WERI-Rb-1 (cell line): ENCODE measurements at regions not wholly inside any gene's neighbourhood (a gene's known extent, or its start where the extent isn't known, plus 50 kb on each side); places are given as distances from the start of the nearest gene placed in this dataset.

Experiments
- DNase-seq: peaks from one replicate; pipeline ENCODE4 v3.0.0-alpha.2; 2020
- H3K27ac ChIP-seq: fragments of 250-450 bp; sonication (Bioruptor Pico); 2 replicates; pipeline ENCODE4 v1.5.1; 2020; ENCODE audit warnings: mild to moderate bottlenecking, moderate library complexity
- H3K27me3 ChIP-seq: fragments of 250-450 bp; sonication (Bioruptor Pico); 2 replicates; pipeline ENCODE4 v1.5.1; 2021; ENCODE audit warnings: mild to moderate bottlenecking, low read depth, moderate library complexity; ENCODE audit not compliant: insufficient read depth, severe bottlenecking
- H3K36me3 ChIP-seq: fragments of 250-450 bp; sonication (Bioruptor Pico); 2 replicates; pipeline ENCODE4 v1.5.1; 2020; ENCODE audit warnings: mild to moderate bottlenecking, moderate library complexity
- H3K4me3 ChIP-seq: 2 replicates; pipeline ENCODE4 v1.5.1; 2011; ENCODE audit warnings: low read depth, mild to moderate bottlenecking, control low read depth, low read length
- H3K9me3 ChIP-seq: fragments of 250-450 bp; sonication (Bioruptor Pico); 2 replicates; pipeline ENCODE4 v1.5.1; 2021; ENCODE audit warnings: mild to moderate bottlenecking, moderate library complexity; ENCODE audit not compliant: severe bottlenecking
- TF ChIP-seq, protein P1 (sequence below): IDR thresholded peaks from 2 replicates; pipeline ENCODE4 v1.5.1; 2011; ENCODE audit warnings: low read depth, mild to moderate bottlenecking, control low read depth, inconsistent platforms, low read length

DNA sequence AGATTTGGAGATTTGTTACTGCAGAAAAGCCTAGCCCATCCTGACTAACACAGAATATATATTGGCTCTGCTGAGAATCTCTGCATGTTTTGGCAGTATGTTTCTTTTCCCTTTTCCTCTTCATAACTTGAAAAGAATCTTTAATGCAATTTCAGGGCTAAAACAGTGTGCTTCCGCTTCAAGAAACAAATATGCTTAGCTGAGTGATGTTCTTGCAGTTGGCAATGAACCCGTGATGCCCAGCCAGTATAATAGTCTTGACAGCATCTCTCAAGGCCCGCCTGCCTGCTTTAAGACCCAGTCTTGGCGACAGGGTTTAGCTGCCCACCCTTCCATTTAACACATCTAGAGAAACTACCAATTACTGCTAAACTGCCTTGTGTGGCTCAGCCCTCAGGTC lies 184.5 kb downstream of the INO80D start:
- no peak for DNase-seq
- TF ChIP-seq, protein P1, sequence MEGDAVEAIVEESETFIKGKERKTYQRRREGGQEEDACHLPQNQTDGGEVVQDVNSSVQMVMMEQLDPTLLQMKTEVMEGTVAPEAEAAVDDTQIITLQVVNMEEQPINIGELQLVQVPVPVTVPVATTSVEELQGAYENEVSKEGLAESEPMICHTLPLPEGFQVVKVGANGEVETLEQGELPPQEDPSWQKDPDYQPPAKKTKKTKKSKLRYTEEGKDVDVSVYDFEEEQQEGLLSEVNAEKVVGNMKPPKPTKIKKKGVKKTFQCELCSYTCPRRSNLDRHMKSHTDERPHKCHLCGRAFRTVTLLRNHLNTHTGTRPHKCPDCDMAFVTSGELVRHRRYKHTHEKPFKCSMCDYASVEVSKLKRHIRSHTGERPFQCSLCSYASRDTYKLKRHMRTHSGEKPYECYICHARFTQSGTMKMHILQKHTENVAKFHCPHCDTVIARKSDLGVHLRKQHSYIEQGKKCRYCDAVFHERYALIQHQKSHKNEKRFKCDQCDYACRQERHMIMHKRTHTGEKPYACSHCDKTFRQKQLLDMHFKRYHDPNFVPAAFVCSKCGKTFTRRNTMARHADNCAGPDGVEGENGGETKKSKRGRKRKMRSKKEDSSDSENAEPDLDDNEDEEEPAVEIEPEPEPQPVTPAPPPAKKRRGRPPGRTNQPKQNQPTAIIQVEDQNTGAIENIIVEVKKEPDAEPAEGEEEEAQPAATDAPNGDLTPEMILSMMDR, result no peak
- H3K4me3 ChIP-seq, result no peak overlapping the region
- H3K27me3 ChIP-seq, result peaks cover 1% of the 10 kb centered on the region
- H3K36me3 ChIP-seq, result no peaks in the 10 kb centered on the region
- peaks cover 7% of the 10 kb centered on the region for H3K9me3 ChIP-seq
- H3K27ac ChIP-seq, result no peak overlapping the region

DNA sequence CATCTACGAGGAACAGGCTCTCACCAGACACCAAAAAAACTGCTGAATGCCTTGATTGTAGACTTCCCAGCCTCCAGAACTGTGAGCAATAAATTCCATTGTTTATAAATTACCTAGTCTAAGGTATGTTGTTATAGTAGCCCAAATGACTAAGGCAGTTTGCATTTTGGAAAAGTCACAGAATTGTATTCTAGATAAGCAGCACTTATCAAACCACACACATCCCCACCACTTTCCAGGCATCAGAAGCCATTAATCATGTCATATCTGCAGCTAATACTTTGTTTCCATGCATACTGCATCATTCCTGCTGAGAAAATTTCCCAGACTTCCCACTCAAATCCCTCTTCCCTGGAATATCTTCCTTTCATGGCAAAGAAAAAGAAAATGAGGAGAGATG lies 187.2 kb downstream of the INO80D start:
- Histone ChIP-seq H3K27me3 (no peaks in the 10 kb centered on the region), H3K36me3 (no peaks in the 10 kb centered on the region), H3K27ac (no peak overlapping the region), H3K4me3 (no peak overlapping the region), H3K9me3 (peaks cover 9% of the 10 kb centered on the region)
- TF ChIP-seq, protein P1, result no peak
- no peak for DNase-seq

DNA sequence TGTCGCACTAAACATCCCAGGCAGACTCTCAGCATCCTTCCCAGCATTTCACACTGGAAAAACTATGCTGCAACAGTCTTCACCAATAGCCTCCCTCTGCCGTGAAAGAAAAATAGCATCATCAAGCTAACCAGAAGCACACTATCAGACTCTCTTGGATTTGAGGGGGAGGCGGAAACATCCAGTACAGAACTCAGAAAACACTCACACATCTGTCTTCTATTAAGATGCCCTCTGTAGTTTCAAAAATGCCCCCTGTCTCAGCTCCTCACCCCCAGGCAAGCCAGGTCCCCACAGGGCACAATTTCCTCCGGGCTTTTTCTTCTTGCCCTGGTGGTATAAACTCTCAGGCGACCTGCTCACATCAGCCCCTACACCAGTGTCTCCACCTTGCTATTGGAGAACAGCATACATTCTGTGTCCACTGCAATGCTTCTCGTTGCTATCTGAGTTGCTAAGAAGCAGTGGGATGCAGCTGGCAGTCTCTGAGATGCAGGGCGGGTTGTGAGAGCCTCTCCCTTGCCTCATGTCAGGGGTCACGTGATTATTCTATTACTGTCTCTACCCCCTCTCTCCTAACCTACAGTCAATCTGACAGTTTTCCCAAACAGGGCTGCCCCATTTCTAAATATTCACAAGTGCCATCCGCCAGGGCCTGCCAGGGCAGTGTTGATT lies 189.9 kb downstream of the INO80D start:
- Histone ChIP-seq H3K9me3 (peaks cover 9% of the 10 kb centered on the region), H3K27ac (no peak overlapping the region), H3K36me3 (no peaks in the 10 kb centered on the region), H3K4me3 (no peak overlapping the region), H3K27me3 (no peaks in the 10 kb centered on the region)
- TF ChIP-seq, protein P1, result no peak
- DNase-seq, result no peak

DNA sequence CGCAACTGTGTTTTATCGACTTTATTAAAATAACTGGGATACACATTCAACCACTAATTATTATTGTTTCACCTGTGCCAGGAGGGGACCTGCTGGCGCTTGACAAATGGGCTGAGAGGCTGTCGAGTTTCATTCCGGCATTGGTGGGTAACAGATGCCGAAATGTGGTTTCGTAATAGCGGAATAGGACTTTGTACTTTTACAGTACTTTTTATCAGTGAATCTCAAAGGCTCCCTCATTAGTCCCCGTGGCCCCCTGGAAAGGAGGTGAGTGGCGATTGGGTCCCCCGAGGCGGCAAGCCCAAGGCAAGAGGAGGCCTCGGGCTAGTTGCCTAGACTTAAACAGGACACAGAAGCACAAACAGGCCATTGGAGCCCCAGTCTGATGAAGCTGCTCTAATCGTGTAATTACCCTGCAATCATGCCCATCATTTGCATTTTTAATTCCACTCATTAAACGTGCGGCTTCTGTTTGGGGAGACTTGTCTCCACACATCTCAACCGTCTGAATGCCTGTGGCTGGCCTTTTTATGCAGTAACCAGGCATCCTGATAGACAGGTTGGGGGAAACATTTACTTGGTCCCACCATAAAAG lies 193.2 kb downstream of the INO80D start:
- H3K36me3 ChIP-seq, result no peaks in the 10 kb centered on the region
- DNase-seq, result no peak
- TF ChIP-seq, protein P1, result no peak
- H3K9me3 ChIP-seq, result peaks cover 3% of the 10 kb centered on the region
- H3K4me3 ChIP-seq, result no peak overlapping the region
- no peaks in the 10 kb centered on the region for H3K27me3 ChIP-seq
- H3K27ac ChIP-seq, result no peak overlapping the region

DNA sequence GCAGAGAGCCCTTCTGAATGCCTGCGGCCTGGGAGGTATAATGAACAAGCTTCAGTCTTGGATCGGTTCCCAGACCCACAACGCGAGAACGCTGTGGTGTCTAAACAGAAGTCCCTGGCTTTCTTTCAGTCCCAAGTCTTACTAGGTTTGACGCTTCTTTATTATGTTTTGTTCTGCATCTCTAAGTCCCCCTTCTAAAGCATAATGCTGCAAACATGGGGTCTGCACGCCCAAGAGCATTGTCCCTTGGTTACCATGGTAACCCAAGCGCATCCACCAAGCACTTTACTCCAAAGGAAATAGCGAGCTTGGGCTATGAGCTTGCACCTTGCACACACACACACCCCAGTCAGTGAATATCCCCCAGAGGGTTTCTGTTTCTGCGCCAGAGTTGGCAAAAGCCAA lies 193.7 kb downstream of the INO80D start:
- H3K36me3 ChIP-seq, result no peaks in the 10 kb centered on the region
- TF ChIP-seq, protein P1, result no peak
- no peak overlapping the region for H3K27ac ChIP-seq
- no peaks in the 10 kb centered on the region for H3K27me3 ChIP-seq
- no peak for DNase-seq
- H3K9me3 ChIP-seq, result peaks cover 3% of the 10 kb centered on the region
- no peak overlapping the region for H3K4me3 ChIP-seq

DNA sequence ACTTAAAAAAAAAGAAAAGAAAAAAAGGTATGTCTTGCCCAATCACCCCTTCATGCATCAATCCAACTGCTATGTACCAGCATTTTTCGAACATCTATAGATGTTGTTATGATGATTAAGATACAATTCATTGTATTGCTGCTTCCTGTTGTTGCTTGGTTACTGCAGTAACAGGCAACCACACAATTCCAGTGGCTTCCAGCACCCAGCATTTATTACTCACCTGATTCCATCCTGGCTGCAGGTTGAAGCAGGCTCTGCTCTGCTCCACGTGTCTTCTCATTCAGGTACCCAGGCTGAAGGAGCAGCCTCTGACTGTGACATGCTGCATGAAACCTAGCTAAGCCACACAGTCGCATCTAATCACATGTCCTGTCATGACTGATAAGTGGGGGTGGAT lies 196.9 kb downstream of the INO80D start:
- no peak overlapping the region for H3K27ac ChIP-seq
- H3K4me3 ChIP-seq, result no peak overlapping the region
- H3K9me3 ChIP-seq, result no peaks in the 10 kb centered on the region
- H3K36me3 ChIP-seq, result no peaks in the 10 kb centered on the region
- no peak for DNase-seq
- H3K27me3 ChIP-seq, result no peaks in the 10 kb centered on the region
- TF ChIP-seq, protein P1, result no peak
